HG03045 (cell line): ENCODE measurements at regions not wholly inside any gene's neighbourhood (a gene's known extent, or its start where the extent isn't known, plus 50 kb on each side); places are given as distances from the start of the nearest gene placed in this dataset.

Source experiments
- ATAC-seq: cut with Tn5 transposase; IDR thresholded peaks from one replicate; pipeline ENCODE4 v1.9.1; 2021; ENCODE audit warnings: mild to moderate bottlenecking, moderate library complexity; ENCODE audit not compliant: unreplicated experiment

- no peak for ATAC-seq
These were observed 70.7 kb upstream of the THY1 start for GRCh38 chr11:119493712-119494111.

- ATAC-seq, result no peak
These were observed 69.0 kb upstream of the THY1 start for GRCh38 chr11:119491753-119492510.

GRCh38 chr11:119490253-119491006, 67.5 kb upstream of the THY1 start:
- ATAC-seq, result no peak

- no peak for ATAC-seq
These were observed 66.1 kb upstream of the THY1 start for GRCh38 chr11:119489087-119489486.

GRCh38 chr11:119488256-119488995, 65.5 kb upstream of the THY1 start:
- ATAC-seq, result no peak

- ATAC-seq, result no peak
These were observed 63.8 kb upstream of the THY1 start for GRCh38 chr11:119486691-119487259.

GRCh38 chr11:119486016-119486415, 63.0 kb upstream of the THY1 start:
- no peak for ATAC-seq

GRCh38 chr11:119484741-119485605, 62.0 kb upstream of the THY1 start:
- no peak for ATAC-seq

- no peak for ATAC-seq
These were observed 61.0 kb upstream of the THY1 start for GRCh38 chr11:119483881-119484371.

- ATAC-seq, result no peak
These were observed 60.4 kb upstream of the THY1 start for GRCh38 chr11:119483341-119483880.

- no peak for ATAC-seq
These were observed 59.6 kb upstream of the THY1 start for GRCh38 chr11:119482521-119483011.

- no peak for ATAC-seq
These were observed 58.9 kb upstream of the THY1 start for GRCh38 chr11:119481667-119482400.

- ATAC-seq, result no peak
These were observed 58.2 kb upstream of the THY1 start for GRCh38 chr11:119481021-119481666.

- ATAC-seq, result no peak
These were observed 57.5 kb upstream of the THY1 start for GRCh38 chr11:119480380-119481020.

- no peak for ATAC-seq
These were observed 56.8 kb upstream of the THY1 start for GRCh38 chr11:119479685-119480275.

GRCh38 chr11:119478711-119479285, 55.8 kb upstream of the THY1 start:
- no peak for ATAC-seq

GRCh38 chr11:119476666-119477331, 53.8 kb upstream of the THY1 start:
- ATAC-seq, result no peak
